ENCODE measurements at regions not wholly inside any gene's neighbourhood (a gene's known extent, or its start where the extent isn't known, plus 50 kb on each side); places are given as distances from the start of the nearest gene placed in this dataset.

GRCh38 chr5:97550164-97550563 is 367.1 kb upstream of the RIOK2 start:
- TF ChIP-seq ZNF70 (CRISPR knock-in tag; IDR thresholded peaks at IDR 0.05) = no peak
- TF ChIP-seq TOX (CRISPR knock-in tag; IDR thresholded peaks at IDR 0.05; ENCODE audit: borderline replicate concordance) = no peak
- TF ChIP-seq ZFP3 (CRISPR knock-in tag; IDR thresholded peaks at IDR 0.05) = no peak
- TF ChIP-seq TCF4 (CRISPR knock-in tag; IDR thresholded peaks at IDR 0.05; ENCODE audit: borderline replicate concordance) = no peak
- no peak for TF ChIP-seq BACH2 (CRISPR knock-in tag; IDR thresholded peaks at IDR 0.05; ENCODE audit: borderline replicate concordance)
- no peak for TF ChIP-seq RARB (CRISPR knock-in tag; IDR thresholded peaks at IDR 0.05)
- TF ChIP-seq, protein P1, sequence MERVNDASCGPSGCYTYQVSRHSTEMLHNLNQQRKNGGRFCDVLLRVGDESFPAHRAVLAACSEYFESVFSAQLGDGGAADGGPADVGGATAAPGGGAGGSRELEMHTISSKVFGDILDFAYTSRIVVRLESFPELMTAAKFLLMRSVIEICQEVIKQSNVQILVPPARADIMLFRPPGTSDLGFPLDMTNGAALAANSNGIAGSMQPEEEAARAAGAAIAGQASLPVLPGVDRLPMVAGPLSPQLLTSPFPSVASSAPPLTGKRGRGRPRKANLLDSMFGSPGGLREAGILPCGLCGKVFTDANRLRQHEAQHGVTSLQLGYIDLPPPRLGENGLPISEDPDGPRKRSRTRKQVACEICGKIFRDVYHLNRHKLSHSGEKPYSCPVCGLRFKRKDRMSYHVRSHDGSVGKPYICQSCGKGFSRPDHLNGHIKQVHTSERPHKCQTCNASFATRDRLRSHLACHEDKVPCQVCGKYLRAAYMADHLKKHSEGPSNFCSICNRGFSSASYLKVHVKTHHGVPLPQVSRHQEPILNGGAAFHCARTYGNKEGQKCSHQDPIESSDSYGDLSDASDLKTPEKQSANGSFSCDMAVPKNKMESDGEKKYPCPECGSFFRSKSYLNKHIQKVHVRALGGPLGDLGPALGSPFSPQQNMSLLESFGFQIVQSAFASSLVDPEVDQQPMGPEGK (CRISPR knock-in tag; IDR thresholded peaks at IDR 0.05; ENCODE audit: borderline replicate concordance) = no peak
- no peak for TF ChIP-seq POU6F1 (CRISPR knock-in tag; IDR thresholded peaks at IDR 0.05; ENCODE audit: borderline replicate concordance, low read depth)
- no peak for TF ChIP-seq SNAI2 (CRISPR knock-in tag; IDR thresholded peaks at IDR 0.05)
- peak; percentile 66; the same call in 2 of the 3 replicates for ATAC-seq

DNA sequence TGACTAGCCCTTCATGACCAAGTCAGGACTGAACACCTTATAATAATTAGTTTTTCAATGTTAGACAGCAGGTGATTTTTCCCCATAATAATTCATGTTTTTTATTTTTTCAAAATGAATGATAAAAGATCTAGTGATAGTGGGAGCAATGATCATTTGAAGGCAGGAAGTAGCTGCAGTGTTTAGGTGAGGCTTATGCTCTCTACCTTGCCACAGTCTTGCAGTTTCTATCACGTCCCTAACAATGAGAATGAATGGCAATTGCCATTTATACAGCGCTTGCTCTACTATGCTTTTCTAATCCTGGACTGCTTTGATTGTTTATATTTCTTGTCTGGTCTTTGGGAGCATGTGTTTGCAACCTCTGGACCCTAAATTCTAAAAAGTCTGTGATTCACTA is 367.8 kb upstream of the RIOK2 start:
- TF ChIP-seq ARNTL (CRISPR knock-in tag; IDR thresholded peaks at IDR 0.05; ENCODE audit: borderline replicate concordance, low read depth) = no peak
- no peak for TF ChIP-seq ISL1 (CRISPR knock-in tag; IDR thresholded peaks at IDR 0.05)
- no peak for TF ChIP-seq CSDC2 (CRISPR knock-in tag; IDR thresholded peaks at IDR 0.05)
- no peak for TF ChIP-seq ZNF8 (CRISPR knock-in tag; IDR thresholded peaks at IDR 0.05)
- TF ChIP-seq, protein P2, sequence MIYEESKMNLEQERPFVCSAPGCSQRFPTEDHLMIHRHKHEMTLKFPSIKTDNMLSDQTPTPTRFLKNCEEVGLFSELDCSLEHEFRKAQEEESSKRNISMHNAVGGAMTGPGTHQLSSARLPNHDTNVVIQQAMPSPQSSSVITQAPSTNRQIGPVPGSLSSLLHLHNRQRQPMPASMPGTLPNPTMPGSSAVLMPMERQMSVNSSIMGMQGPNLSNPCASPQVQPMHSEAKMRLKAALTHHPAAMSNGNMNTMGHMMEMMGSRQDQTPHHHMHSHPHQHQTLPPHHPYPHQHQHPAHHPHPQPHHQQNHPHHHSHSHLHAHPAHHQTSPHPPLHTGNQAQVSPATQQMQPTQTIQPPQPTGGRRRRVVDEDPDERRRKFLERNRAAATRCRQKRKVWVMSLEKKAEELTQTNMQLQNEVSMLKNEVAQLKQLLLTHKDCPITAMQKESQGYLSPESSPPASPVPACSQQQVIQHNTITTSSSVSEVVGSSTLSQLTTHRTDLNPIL (CRISPR knock-in tag; IDR thresholded peaks at IDR 0.05; ENCODE audit: low read depth) = no peak
- no peak for TF ChIP-seq BACH2 (CRISPR knock-in tag; IDR thresholded peaks at IDR 0.05; ENCODE audit: borderline replicate concordance)
- TF ChIP-seq, protein P1 (CRISPR knock-in tag; IDR thresholded peaks at IDR 0.05; ENCODE audit: borderline replicate concordance) = no peak
- no peak for TF ChIP-seq PPARA (CRISPR knock-in tag; IDR thresholded peaks at IDR 0.05; ENCODE audit: borderline replicate concordance)
- no peak for TF ChIP-seq ZNF565 (CRISPR knock-in tag; conservative IDR thresholded peaks at IDR 0.05; ENCODE audit: low read depth)
- no peak for TF ChIP-seq GLIS3 (CRISPR knock-in tag; IDR thresholded peaks at IDR 0.05)
- TF ChIP-seq TSHZ2 (CRISPR knock-in tag; IDR thresholded peaks at IDR 0.05) = no peak
- no peak for TF ChIP-seq POU6F1 (CRISPR knock-in tag; IDR thresholded peaks at IDR 0.05; ENCODE audit: borderline replicate concordance, low read depth)
- TF ChIP-seq RARB (CRISPR knock-in tag; IDR thresholded peaks at IDR 0.05) = no peak
- no peak for TF ChIP-seq ESRRG (CRISPR knock-in tag; IDR thresholded peaks at IDR 0.05)
- no peak for TF ChIP-seq OSR1 (CRISPR knock-in tag; IDR thresholded peaks at IDR 0.05)
- no peak for TF ChIP-seq ZC3H10 (CRISPR knock-in tag; IDR thresholded peaks at IDR 0.05)
- TF ChIP-seq SNAI2 (CRISPR knock-in tag; IDR thresholded peaks at IDR 0.05) = no peak
- no peak for TF ChIP-seq CSRNP3 (CRISPR knock-in tag; IDR thresholded peaks at IDR 0.05)
- TF ChIP-seq ZNF70 (CRISPR knock-in tag; IDR thresholded peaks at IDR 0.05) = no peak
- no peak for TF ChIP-seq ZFP30 (CRISPR knock-in tag; IDR thresholded peaks at IDR 0.05)
- no peak for ATAC-seq
